ENCODE measurements at regions not wholly inside any gene's neighbourhood (a gene's known extent, or its start where the extent isn't known, plus 50 kb on each side); places are given as distances from the start of the nearest gene placed in this dataset.

- intact Hi-C loops (cut with micrococcal nuclease): no loop called here
- Histone ChIP-seq H3K14ac (replicated peaks; ENCODE audit: low read depth, low read length) (no peak overlapping the region), H3K4me1 (ENCODE audit: control insufficient read depth, insufficient read depth, low read length) (no peaks in the 10 kb centered on the region), H4K20me1 (ENCODE audit: insufficient read depth, low read length) (no peaks in the 10 kb centered on the region), H2BK120ac (ENCODE audit: low read depth, low read length) (no peak overlapping the region), H3K4ac (ENCODE audit: low read depth, low read length) (no peak overlapping the region), H3K79me1 (ENCODE audit: low read depth in 1 of 2, low read length in 2 of 2) (no peaks in the 10 kb centered on the region), H2BK15ac (ENCODE audit: low read depth, low read length) (no peak overlapping the region), H3K18ac (ENCODE audit: low read depth, low read length) (no peak overlapping the region), H3K27me3 (ENCODE audit: control insufficient read depth, insufficient read depth, low read length) (no peaks in the 10 kb centered on the region), H3K9me3 (ENCODE audit: control insufficient read depth, insufficient read depth, low read length) (peaks cover 12% of the 10 kb centered on the region), H4K91ac (ENCODE audit: insufficient read depth, low read depth, low read length) (no peak overlapping the region), H3K4me2 (ENCODE audit: low read depth, low read length) (no peak overlapping the region), H4K5ac (ENCODE audit: low read depth, low read length) (no peak overlapping the region), H3K36me3 (ENCODE audit: control insufficient read depth, insufficient read depth, low read length) (no peaks in the 10 kb centered on the region), H3K4me3 (ENCODE audit: insufficient read depth, low read depth, low read length) (no peak overlapping the region), H2AK9ac (replicated peaks; ENCODE audit: low read depth, low read length, poor library complexity) (no peak overlapping the region), H4K8ac (ENCODE audit: low read depth in 2 of 2, low read length in 2 of 2) (no peak overlapping the region), H3K56ac (ENCODE audit: extremely low read depth, insufficient read depth, low read length) (no peak overlapping the region), H3K9ac (ENCODE audit: low read depth, low read length) (no peak overlapping the region), H3K27ac (ENCODE audit: insufficient read depth, low read length) (no peak overlapping the region), H3K23ac (ENCODE audit: low read depth, low read length) (no peak overlapping the region), H2BK5ac (ENCODE audit: low read depth, low read length, poor library complexity, severe bottlenecking) (no peak overlapping the region), H2BK20ac (ENCODE audit: low read depth, low read length) (no peak overlapping the region), H2AFZ (replicated peaks; ENCODE audit: low read length, poor library complexity) (no peak overlapping the region), H3K9me1 (ENCODE audit: insufficient read depth, low read length) (no peaks in the 10 kb centered on the region), H2AK5ac (ENCODE audit: low read depth, low read length) (no peak overlapping the region)
- dilution Hi-C loops (cut with HindIII; ENCODE audit: low sequenced_read_pairs, unreplicated experiment): no loop called here
- BruUV-seq (replicated peaks): no TSS peak
- in situ Hi-C loops (cut with MboI; ENCODE audit: low sequenced_read_pairs): no loop called here
- CTCF ChIA-PET: no interaction called here
- DNase-seq: no peak
- POLR2A ChIA-PET (ENCODE audit: unreplicated experiment): no interaction called here
- TF ChIP-seq MAZ (IDR thresholded peaks at IDR 0.05; ENCODE audit: borderline replicate concordance, low read depth, low read length) (no peak), CTCF (conservative IDR thresholded peaks at IDR 0.05; ENCODE audit: low read depth, low read length) (no peak), CEBPB (IDR thresholded peaks at IDR 0.05; ENCODE audit: low read depth, low read length) (no peak), RCOR1 (IDR thresholded peaks at IDR 0.05; ENCODE audit: insufficient replicate concordance, low read length) (no peak), CHD1 (IDR thresholded peaks at IDR 0.05; ENCODE audit: low read depth, low read length) (no peak), BHLHE40 (IDR thresholded peaks at IDR 0.05; ENCODE audit: low read depth, low read length) (no peak), POLR2A (IDR thresholded peaks at IDR 0.05; ENCODE audit: low read depth, low read length) (no peak), MAFK (IDR thresholded peaks at IDR 0.05; ENCODE audit: low read depth, low read length) (no peak), MXI1 (IDR thresholded peaks at IDR 0.05; ENCODE audit: borderline replicate concordance, low read depth, low read length) (no peak), SMC3 (IDR thresholded peaks at IDR 0.05; ENCODE audit: low read depth, low read length) (no peak), NFE2L2 (IDR thresholded peaks at IDR 0.05; ENCODE audit: low read depth, low read length) (no peak), ELK1 (IDR thresholded peaks at IDR 0.05; ENCODE audit: borderline replicate concordance, low read depth, low read length) (no peak), USF2 (IDR thresholded peaks at IDR 0.05; ENCODE audit: low read depth, low read length) (no peak), RFX5 (IDR thresholded peaks at IDR 0.05; ENCODE audit: low read depth, low read length) (no peak), RAD21 (IDR thresholded peaks at IDR 0.05; ENCODE audit: low read length) (no peak), FOS (IDR thresholded peaks at IDR 0.05; ENCODE audit: low read depth, low read length) (no peak)
- no peak for ATAC-seq (ENCODE audit: low read depth)
Measured at GRCh38 chr1:239446611-239447010, 60.2 kb downstream of the CHRM3 start.

Data from IMR-90 (cell line).